Suppressor macrophage treated with lipopolysaccharide for 4 hours (primary cell): ENCODE measurements at regions not wholly inside any gene's neighbourhood (a gene's known extent, or its start where the extent isn't known, plus 50 kb on each side); places are given as distances from the start of the nearest gene placed in this dataset.

Experiments
- DNase-seq: peaks from one replicate; pipeline ENCODE4 v3.0.0-alpha.2; 2020

DNA sequence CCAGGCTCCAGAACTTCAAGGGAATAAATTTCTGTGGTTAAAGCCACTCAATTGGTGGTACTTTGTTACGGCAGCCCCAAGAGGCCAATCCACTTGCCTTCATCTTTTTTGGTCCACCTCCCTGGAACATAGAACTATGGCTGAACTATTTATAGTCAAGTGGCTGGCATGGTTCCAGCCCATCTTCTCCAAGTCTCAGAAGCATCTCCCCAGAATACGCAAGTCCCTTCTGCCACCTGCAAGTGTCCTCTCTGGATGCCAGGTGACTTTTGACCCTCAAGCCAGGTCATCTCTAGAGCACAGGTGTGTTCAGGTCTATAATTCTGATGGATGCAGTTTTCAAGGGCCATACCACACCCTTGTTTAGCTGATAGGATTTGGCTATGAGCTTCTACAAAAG lies 371.5 kb downstream of the AACS start:
- no peak for DNase-seq

DNA sequence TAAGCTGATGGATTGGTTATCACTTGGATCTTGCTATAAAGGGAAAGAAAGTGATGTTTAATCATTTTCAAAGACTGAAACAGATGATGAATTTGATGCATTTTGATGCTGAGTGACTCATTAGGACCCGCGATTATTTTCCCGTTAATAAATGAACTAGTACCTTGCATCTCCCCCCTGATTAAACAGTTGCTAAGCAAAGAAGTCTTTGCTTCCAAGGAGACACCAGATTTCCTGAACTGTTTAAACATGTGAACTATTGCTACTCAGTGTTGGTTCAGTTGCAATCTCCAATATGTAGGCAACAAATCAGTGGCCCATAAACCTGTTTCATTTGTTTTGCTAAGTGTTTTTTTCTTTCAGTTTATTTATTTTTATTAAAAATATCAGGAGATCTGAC lies 375.2 kb downstream of the AACS start:
- DNase-seq: no peak

GRCh38 chr12:125443341-125443740 lies 378.1 kb downstream of the AACS start:
- DNase-seq: no peak

DNA sequence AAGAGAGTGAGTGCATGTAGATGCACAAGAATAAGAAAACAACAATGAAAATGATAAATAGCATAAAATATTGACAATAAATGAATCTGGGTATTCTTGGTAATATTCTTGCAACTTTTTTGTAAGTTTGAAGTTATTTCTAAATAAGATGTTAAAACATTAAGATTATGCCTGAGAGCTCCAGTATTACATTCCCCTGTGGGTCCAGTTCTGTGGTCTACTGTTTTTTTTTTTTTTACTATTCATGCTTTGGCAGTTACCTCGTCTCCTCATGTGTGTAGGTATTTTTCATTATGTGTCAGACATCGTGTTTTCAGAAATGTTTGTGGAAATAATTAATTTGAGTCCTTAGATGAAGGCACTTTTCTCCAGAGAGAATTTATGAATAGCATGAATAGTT lies 386.2 kb downstream of the AACS start:
- no peak for DNase-seq

DNA sequence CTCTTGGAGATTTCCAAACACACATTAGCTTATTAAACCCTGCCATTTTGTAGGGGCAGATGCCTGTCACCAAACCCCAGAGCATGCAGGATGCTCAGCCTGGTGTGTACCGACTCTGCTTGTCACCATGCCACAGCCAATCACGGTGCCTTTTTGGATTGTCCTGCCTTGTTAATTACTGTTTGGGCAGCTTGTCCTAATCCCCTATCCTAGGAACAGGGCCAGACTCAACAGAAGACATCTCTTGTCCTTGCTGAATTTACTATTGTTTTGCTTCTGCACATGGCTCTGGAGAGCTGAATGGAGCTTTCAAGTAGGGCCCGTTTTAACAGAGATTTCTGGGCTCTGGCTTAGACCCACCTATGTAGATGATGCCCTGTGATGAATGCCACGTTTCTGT lies 388.5 kb downstream of the AACS start:
- DNase-seq: no peak

DNA sequence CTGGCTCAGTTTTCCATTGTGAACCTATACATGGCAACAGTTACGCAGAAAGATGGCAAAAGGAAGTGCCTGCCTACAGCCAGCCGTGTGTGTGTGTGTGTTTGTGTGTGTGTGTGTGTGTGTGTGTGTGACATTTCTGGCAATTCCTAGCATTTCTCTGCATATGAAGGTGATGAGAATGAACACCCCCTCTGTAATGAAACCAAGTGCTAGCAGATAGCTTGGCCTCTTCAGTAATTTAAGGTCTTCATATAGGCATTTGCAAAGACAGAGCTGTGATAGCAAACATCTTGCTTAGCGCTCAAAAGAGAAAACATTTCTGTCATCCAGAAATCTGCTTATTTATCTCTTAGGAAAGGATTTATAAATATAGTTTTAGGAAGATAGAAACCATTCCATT lies 389.1 kb downstream of the AACS start:
- no peak for DNase-seq

DNA sequence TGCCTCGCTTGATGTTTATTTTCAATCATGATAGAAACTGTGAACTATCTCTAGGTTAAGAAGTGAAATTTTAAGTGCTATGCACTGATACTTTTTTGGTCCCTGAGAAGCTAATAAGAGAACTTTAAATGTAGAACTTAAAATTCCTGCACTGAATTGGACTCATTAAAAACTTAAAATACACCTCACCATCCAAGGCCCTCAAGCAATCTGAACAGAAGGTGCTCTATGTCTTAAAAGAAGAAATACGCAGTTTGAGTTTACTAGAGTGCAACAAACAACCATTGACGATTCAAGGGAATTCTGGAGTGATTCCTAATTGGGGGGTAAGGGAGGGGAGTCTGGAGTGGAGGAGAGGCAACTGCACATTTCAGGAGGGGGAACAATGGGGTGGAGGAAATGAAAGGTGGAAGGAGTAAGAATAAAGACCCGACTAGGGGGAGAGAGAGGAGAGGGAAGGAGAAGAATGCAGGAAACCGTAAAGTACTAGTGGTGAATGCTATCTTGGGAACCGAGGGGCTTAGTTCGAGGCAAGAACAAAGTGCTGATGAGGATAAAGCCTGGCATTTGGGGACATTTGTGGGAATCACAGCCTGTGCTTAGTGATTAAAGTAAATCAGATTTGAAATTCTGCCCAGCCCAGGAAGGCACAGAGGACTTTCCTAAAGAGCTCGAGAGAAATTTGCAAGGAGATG lies 389.7 kb downstream of the AACS start:
- no peak for DNase-seq

DNA sequence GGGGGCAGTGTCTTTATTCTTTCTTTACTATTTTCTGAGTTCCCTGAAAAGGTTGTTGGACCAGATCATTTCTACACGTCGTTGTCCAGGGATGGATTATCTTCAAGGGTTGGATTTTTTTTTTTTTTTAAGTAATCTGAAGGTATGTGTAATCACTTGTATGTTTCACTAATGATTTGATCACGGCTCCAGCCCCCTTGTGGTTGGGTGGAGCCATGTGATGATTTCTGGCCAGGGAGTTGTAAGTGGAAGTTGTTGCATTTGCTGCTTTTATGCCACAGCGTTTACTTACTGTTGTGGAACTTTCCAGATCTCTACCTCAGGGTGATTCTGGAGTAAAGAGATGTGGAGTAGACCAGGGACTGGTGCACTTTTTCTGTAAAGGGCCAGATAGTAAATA lies 390.3 kb downstream of the AACS start:
- DNase-seq: no peak

DNA sequence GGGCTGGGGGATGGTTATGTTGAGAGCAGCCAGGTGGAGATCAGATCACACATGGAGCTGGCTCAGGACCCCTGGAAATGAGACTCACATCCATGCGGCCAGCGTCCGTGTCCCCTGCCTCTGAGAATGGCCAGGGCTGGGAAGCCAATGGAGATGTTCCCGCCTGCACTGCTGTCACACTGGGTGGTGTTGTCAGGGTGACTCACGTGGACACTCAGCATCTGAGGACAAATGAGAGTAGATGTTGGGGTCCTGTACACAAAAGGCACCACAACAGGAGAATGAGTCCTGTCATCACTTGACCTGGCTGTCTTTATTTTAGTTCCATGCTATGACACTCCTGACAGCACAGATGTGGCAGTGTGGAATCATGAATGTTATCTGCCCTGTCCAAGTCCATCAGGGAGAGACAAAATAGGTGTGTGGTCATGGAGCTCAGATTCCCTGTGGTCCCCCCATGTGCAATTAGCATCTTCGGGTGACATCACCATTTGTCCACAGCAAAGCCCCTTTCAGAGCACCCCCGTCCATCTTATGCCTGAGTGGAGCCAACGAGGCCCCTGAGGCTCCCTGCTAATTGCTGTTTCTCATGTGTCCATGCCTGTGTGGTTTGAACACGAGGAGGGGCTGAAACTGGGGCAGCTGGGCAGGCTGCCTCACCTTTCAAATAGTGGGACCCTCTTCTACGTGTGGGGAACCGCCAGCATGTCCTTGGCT lies 393.5 kb downstream of the AACS start:
- no peak for DNase-seq

- DNase-seq: no peak
Observed at GRCh38 chr12:125461831-125462230, 396.6 kb downstream of the AACS start.

DNA sequence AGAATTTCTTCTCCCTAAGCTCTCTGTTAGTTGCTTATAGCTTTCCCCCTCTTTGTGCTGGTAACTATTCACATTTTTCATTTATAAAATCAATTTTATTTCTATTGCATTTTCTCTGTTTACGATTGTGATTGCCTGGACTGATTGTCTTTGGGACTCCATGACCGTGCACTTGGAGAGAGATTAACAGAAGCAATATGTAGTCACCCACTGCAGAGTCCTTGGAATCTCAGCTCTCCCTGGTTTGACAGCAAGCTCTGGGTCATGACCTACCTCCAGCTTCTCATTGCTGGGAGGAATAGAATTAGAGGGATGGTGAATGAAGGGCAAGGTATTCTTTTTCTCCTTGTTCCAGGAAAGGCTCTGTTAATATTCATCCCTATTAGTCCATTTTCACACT lies 398.2 kb downstream of the AACS start:
- no peak for DNase-seq

DNA sequence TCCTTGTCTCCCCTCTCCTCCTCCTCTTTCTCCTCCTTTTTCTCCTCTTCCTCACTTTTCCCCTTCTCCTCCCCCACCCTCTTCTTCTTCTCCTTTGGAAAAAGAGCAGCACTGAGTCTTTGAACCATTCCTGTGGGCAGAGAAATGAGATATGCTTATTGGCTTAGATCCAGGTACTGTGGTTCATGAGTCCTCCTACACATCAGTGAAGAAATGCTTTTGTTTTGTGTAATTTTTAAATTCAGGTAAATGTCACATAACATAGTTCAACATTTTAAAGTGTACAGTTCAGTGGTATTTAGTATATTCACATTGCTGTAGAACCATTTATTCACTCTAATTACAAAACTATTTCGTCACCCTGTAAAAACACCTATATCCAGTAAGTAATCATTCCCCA lies 402.1 kb downstream of the AACS start:
- DNase-seq: no peak

DNA sequence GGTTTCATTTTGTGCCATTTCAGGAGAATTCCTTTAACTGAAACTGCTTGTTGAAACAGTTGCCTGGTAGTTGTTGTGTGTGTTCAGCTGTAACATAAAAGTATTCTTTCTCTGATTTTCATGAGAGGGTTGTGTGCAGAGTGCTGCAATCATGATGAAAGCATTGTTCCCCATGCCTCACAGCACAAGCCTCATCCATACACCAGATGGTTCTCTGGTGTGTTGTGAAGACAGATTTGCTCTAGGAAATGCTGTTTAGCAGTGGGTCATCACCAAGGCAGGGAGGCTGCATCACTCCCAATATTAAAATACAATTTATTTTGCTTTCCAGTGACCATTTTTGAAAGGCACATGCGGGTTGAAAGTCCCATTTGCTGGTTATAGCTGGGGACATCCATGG lies 404.4 kb downstream of the AACS start:
- no peak for DNase-seq

DNA sequence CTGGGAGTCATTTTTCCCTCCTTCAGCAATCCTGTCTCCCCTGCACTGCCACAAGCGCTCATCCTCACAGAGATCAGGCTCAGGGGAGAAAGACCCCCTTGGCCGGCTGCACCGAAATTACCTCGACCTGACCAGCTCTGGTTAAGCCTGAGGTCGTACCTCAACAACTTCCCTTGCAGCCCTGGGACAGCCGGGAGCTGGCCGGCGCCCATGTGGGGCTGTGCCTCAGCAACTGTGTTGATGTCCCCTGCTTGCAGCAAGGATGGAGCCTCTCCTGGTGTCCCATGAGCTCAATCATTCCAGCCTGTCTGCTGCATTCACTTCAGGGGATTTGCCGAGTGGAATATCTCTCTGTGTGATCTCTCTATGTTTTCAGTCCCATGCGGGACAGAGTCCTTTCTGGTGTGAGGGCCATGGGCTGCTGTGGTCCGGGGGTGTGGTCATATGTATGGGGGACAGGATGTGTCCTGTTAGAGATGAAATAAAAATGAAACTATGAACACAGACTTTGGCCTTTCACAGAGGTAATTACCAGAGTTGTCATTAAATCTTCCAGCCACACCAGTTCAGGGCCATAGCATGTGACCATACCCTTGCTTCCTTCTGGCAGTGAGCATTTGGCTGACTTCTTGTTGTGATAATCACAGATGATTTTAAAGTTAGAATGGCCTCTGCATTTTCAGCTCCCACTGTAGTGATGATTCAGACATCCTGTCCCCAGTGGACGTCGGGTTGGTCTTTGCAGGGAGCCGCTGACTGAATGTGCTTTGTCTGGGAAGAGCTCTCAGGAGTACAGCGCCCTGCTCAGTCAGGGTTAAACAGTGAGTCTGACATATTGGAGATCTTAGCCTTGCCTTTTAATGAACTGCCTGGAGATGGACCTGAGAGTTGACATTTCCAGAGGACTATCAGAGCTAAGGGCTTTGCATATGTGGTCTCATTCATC lies 405.9 kb downstream of the AACS start:
- no peak for DNase-seq

GRCh38 chr12:125473501-125473900 lies 408.3 kb downstream of the AACS start:
- DNase-seq: no peak

GRCh38 chr12:125487336-125487735 lies 422.1 kb downstream of the AACS start:
- no peak for DNase-seq

GRCh38 chr12:125491553-125491952 lies 426.3 kb downstream of the AACS start:
- DNase-seq: no peak

- DNase-seq: no peak
Observed at GRCh38 chr12:125492354-125493270, 427.4 kb downstream of the AACS start.

GRCh38 chr12:125493704-125494308 lies 428.6 kb downstream of the AACS start:
- no peak for DNase-seq

DNA sequence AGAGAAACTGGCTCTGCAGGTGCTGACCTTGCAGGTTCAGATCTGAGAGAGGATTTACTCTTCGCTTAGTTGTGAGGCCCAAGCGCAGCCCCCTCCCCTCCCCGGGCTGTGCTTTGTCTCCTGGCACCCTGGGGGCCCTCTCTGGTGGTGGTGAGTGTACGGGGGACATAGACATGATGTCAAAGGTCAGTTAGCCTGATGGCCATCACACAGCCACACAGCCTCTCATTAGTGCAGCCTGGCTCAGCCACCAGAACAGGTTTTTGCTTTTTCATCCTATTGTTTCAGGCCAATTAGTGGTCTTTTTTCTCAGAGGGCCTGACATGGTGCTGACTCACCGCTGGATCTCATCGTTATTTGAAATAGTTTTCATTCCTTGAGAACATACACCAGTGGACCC lies 437.9 kb downstream of the AACS start:
- no peak for DNase-seq

GRCh38 chr12:125509195-125509594 lies 444.0 kb downstream of the AACS start:
- no peak for DNase-seq
